GM12873 (cell line): ENCODE measurements at regions not wholly inside any gene's neighbourhood (a gene's known extent, or its start where the extent isn't known, plus 50 kb on each side); places are given as distances from the start of the nearest gene placed in this dataset.

Experiments used
- CTCF ChIP-seq: IDR thresholded peaks from 2 replicates; pipeline ENCODE4 v1.5.1; 2012; ENCODE audit warnings: low read depth, mild to moderate bottlenecking, moderate library complexity, low read length, control low read depth; ENCODE audit not compliant: insufficient read depth; ENCODE audit errors: missing control alignments

- TF ChIP-seq CTCF: no peak
Observed at GRCh38 chr4:112876316-112876715, 173.1 kb upstream of the ANK2 start.

GRCh38 chr4:112881842-112882241, 167.6 kb upstream of the ANK2 start:
- no peak for TF ChIP-seq CTCF

GRCh38 chr4:112882286-112882685, 167.2 kb upstream of the ANK2 start:
- no peak for TF ChIP-seq CTCF

- no peak for TF ChIP-seq CTCF
Observed at GRCh38 chr4:112884406-112884805, 165.0 kb upstream of the ANK2 start.

- no peak for TF ChIP-seq CTCF
Observed at GRCh38 chr4:112885897-112886296, 163.6 kb upstream of the ANK2 start.

GRCh38 chr4:112888622-112889021, 160.8 kb upstream of the ANK2 start:
- TF ChIP-seq CTCF: no peak

GRCh38 chr4:112889199-112889598, 160.3 kb upstream of the ANK2 start:
- no peak for TF ChIP-seq CTCF
